GM12878 (cell line): ENCODE measurements at regions not wholly inside any gene's neighbourhood (a gene's known extent, or its start where the extent isn't known, plus 50 kb on each side); places are given as distances from the start of the nearest gene placed in this dataset.

Experiments
- ATAC-seq: fragments of 200-7000 bp; cut with Tn5 transposase; 3 replicates; pipeline ENCODE4 v1.9.1; 2020; ENCODE audit warnings: mild to moderate bottlenecking, moderate library complexity
- BruUV-seq: library from RNA; stranded (reverse); fragments of 400-500 nt; replicated peaks from 2 replicates; lab custom pipeline; 2021; lab: Mats Ljungman, UMichigan
- CTCF ChIA-PET: fragments of 300-600 bp; sonication (Branson Sonifier 250); formaldehyde crosslinking; extraction: SDS; loops from one replicate; lab custom pipeline; 2021; ENCODE audit warnings: inconsistent platforms; lab: Yijun Ruan, JAX
- POLR2A ChIA-PET: fragments of 350-600 bp; formaldehyde crosslinking; extraction: SDS; loops from one replicate; lab custom pipeline; 2021; ENCODE audit warnings: inconsistent platforms; lab: Charles Lee
- RAD21 ChIA-PET: fragments of 300-600 bp; sonication (Branson Sonifier 250); formaldehyde crosslinking; loops from one replicate; lab custom pipeline; 2023; ENCODE audit warnings: antibody characterized with exemption; ENCODE audit not compliant: unreplicated experiment; lab: Charles Lee
- SMC1A ChIA-PET: fragments of 300-600 bp; sonication (Branson Sonifier 250); formaldehyde crosslinking; loops from one replicate; lab custom pipeline; 2023; ENCODE audit not compliant: unreplicated experiment, uncharacterized antibody; lab: Charles Lee
- DNase-seq: peaks from one replicate; pipeline ENCODE4 v3.0.0-alpha.2; 2011; ENCODE audit warnings: low read depth, low spot score
- FAIRE-seq: peaks from 3 replicates; lab custom pipeline; 2011; peaks lifted over from hg19 to GRCh38; lab: Jason Lieb, UNC
- H2AFZ ChIP-seq: 2 replicates; pipeline ENCODE4 v1.6.0; 2011; ENCODE audit warnings: low read depth, low read length, control low read depth; ENCODE audit not compliant: control insufficient read depth
- H3K27ac ChIP-seq: 2 replicates; pipeline ENCODE4 v1.5.1; 2011; ENCODE audit warnings: control low read depth; ENCODE audit not compliant: control insufficient read depth, insufficient read depth
- H3K27me3 ChIP-seq, 2 experiments: replicated peaks in 1 of 2; 2 replicates each; pipeline versions ENCODE4 v1.6.0 to v1.6.1; 2011; ENCODE audit warnings: low read length in 1 of 2; ENCODE audit not compliant: control insufficient read depth in 2 of 2, insufficient read depth in 2 of 2
- H3K36me3 ChIP-seq, 2 experiments: 2 replicates each; pipeline ENCODE4 v1.5.1; 2011; ENCODE audit warnings: low read length in 1 of 2; ENCODE audit not compliant: control insufficient read depth in 2 of 2, insufficient read depth in 2 of 2
- H3K4me1 ChIP-seq: 2 replicates; pipeline ENCODE4 v1.6.1; 2011; ENCODE audit warnings: mild to moderate bottlenecking, low read length, moderate library complexity, mixed read lengths; ENCODE audit not compliant: control insufficient read depth, insufficient read depth
- H3K4me2 ChIP-seq: 2 replicates; pipeline ENCODE4 v1.6.0; 2011; ENCODE audit warnings: control low read depth; ENCODE audit not compliant: control insufficient read depth, insufficient read depth
- H3K4me3 ChIP-seq: fragments of 200-600 bp; sonication (generic); 2 replicates; pipeline ENCODE4 v1.5.1; 2016
- H3K79me2 ChIP-seq: 2 replicates; pipeline ENCODE4 v1.6.0; 2011; ENCODE audit warnings: low read length; ENCODE audit not compliant: control insufficient read depth, insufficient read depth
- H3K9ac ChIP-seq: 2 replicates; pipeline ENCODE4 v1.8.0; 2011; ENCODE audit warnings: low read length, control low read depth, mixed read lengths; ENCODE audit not compliant: control insufficient read depth, insufficient read depth
- H3K9me3 ChIP-seq: replicated peaks from 3 replicates; pipeline ENCODE4 v1.5.1; 2011; ENCODE audit warnings: mild to moderate bottlenecking, low read length; ENCODE audit not compliant: control insufficient read depth, insufficient read depth
- H4K20me1 ChIP-seq: 2 replicates; pipeline ENCODE4 v1.6.0; 2011; ENCODE audit not compliant: control insufficient read depth, insufficient read depth
- BCLAF1 ChIP-seq: fragments of 450-650 bp; IDR thresholded peaks from 2 replicates; pipeline ENCODE4 v1.6.1; 2017; ENCODE audit warnings: antibody characterized with exemption, mild to moderate bottlenecking, moderate library complexity
- CBFB ChIP-seq: IDR thresholded peaks from 2 replicates; pipeline ENCODE4 v1.6.1; 2016; ENCODE audit warnings: antibody characterized with exemption, low read depth
- FOXK2 ChIP-seq: fragments of 450-650 bp; IDR thresholded peaks from 2 replicates; pipeline ENCODE4 v1.6.1; 2017; ENCODE audit warnings: mild to moderate bottlenecking, moderate library complexity
- HCFC1 ChIP-seq: fragments of 150-350 bp; IDR thresholded peaks from 2 replicates; pipeline ENCODE4 v1.6.1; 2014; ENCODE audit warnings: low read length
- IRF4 ChIP-seq: IDR thresholded peaks from 2 replicates; pipeline ENCODE4 v1.6.1; 2011; ENCODE audit warnings: low read depth, low read length
- JUND ChIP-seq: IDR thresholded peaks from 2 replicates; pipeline ENCODE4 v1.6.1; 2012; ENCODE audit warnings: low read depth, mild to moderate bottlenecking, low read length, improper control_type of control experiment, moderate library complexity
- KDM1A ChIP-seq: fragments of 200-600 bp; sonication (generic); IDR thresholded peaks from 2 replicates; pipeline ENCODE4 v1.6.1; 2016; ENCODE audit warnings: borderline replicate concordance
- NR2C1 ChIP-seq: fragments of 450-650 bp; IDR thresholded peaks from 2 replicates; pipeline ENCODE4 v1.6.1; 2017; ENCODE audit warnings: antibody characterized with exemption, mild to moderate bottlenecking, moderate library complexity
- RAD21 ChIP-seq: IDR thresholded peaks from 2 replicates; pipeline ENCODE4 v1.6.1; 2011; ENCODE audit warnings: mild to moderate bottlenecking, low read depth, low read length, moderate library complexity; ENCODE audit not compliant: insufficient read depth
- SMAD5 ChIP-seq: IDR thresholded peaks from 2 replicates; pipeline ENCODE4 v1.6.1; 2016; ENCODE audit warnings: antibody characterized with exemption, low read depth
- SMARCA5 ChIP-seq: fragments of 450-650 bp; IDR thresholded peaks from 2 replicates; pipeline ENCODE4 v1.6.1; 2017; ENCODE audit warnings: mild to moderate bottlenecking
- ZBTB4 ChIP-seq: fragments of 450-650 bp; formaldehyde crosslinking; IDR thresholded peaks from 2 replicates; pipeline ENCODE4 v1.4.0; 2022; ENCODE audit warnings: mild to moderate bottlenecking, moderate library complexity
- ZNF217 ChIP-seq: fragments of 450-650 bp; IDR thresholded peaks from 2 replicates; pipeline ENCODE4 v1.6.1; 2017; ENCODE audit warnings: antibody characterized with exemption, mild to moderate bottlenecking
- WGBS: methylation state at CpG from one replicate; pipeline ENCODE4 v1.1.6; 2016; ENCODE audit warnings: low lambda C conversion rate; ENCODE audit not compliant: insufficient replicate concordance, insufficient coverage; ENCODE audit errors: missing lambda C conversion rate; 5-methylcytosine and 5-hydroxymethylcytosine counted together
- in situ Hi-C: fragments of 300-500 bp; cut with MboI; formaldehyde crosslinking; loops from 9 replicates; pipeline ENCODE4 v1.14.3; 2018; ENCODE audit warnings: mixed read lengths
- intact Hi-C: fragments of 100-400 bp; cut with micrococcal nuclease; formaldehyde crosslinking; loops from one replicate; pipeline ENCODE4 v1.14.2; 2022; ENCODE audit not compliant: unreplicated experiment

GRCh38 chr14:43983721-43984120, 523.4 kb downstream of the FSCB start:
- SMC1A ChIA-PET: no interaction called here
- RAD21 ChIA-PET: no interaction called here
- TF ChIP-seq ZBTB4 (no peak), IRF4 (no peak), FOXK2 (no peak)
- Histone ChIP-seq H4K20me1 (no peaks in the 10 kb centered on the region), H3K4me3 (no peak overlapping the region), H3K27ac (no peak overlapping the region), H3K9me3 (no peaks in the 10 kb centered on the region), H3K9ac (no peak overlapping the region), H3K36me3 (no peaks in the 10 kb centered on the region), H3K79me2 (no peaks in the 10 kb centered on the region), H3K27me3 (no peaks in the 10 kb centered on the region), H3K4me1 (no peaks in the 10 kb centered on the region), H3K4me2 (no peak overlapping the region), H2AFZ (no peak overlapping the region)
- ATAC-seq: no peak
- no peak for FAIRE-seq
- in situ Hi-C loops (no loop called here), intact Hi-C loops (no loop called here)
- WGBS: 44% methylated on average over 7 of the region's 8 CpGs
- no peak for DNase-seq
- CTCF ChIA-PET: no interaction called here
- POLR2A ChIA-PET: no interaction called here
- no TSS peak for BruUV-seq

GRCh38 chr14:43981135-43981768, 525.8 kb downstream of the FSCB start:
- ChIA-PET RAD21 (no interaction called here), POLR2A (no interaction called here), SMC1A (no interaction called here), CTCF (no interaction called here)
- ATAC-seq: no peak
- no peak for DNase-seq
- H3K4me3 ChIP-seq: no peak overlapping the region
- H3K9ac ChIP-seq: no peak overlapping the region
- H3K4me2 ChIP-seq: no peak overlapping the region
- WGBS: 26% methylated on average over 3 of the region's 3 CpGs
- no TSS peak for BruUV-seq
- no peaks in the 10 kb centered on the region for H3K4me1 ChIP-seq
- in situ Hi-C loops (no loop called here), intact Hi-C loops (no loop called here)
- H4K20me1 ChIP-seq: no peaks in the 10 kb centered on the region
- no peaks in the 10 kb centered on the region for H3K79me2 ChIP-seq
- no peak for FAIRE-seq
- H3K36me3 ChIP-seq: no peaks in the 10 kb centered on the region
- H3K27me3 ChIP-seq: no peaks in the 10 kb centered on the region
- H2AFZ ChIP-seq: no peak overlapping the region
- no peak overlapping the region for H3K27ac ChIP-seq
- no peaks in the 10 kb centered on the region for H3K9me3 ChIP-seq
- TF ChIP-seq JUND: no peak
- TF ChIP-seq ZNF217: no peak
- TF ChIP-seq KDM1A: no peak
- TF ChIP-seq RAD21: no peak
- no peak for TF ChIP-seq SMAD5
- no peak for TF ChIP-seq HCFC1
- TF ChIP-seq NR2C1: no peak
- TF ChIP-seq CBFB: no peak
- no peak for TF ChIP-seq SMARCA5
- TF ChIP-seq BCLAF1: no peak
